Mononuclear cell (primary cell): ENCODE measurements at regions not wholly inside any gene's neighbourhood (a gene's known extent, or its start where the extent isn't known, plus 50 kb on each side); places are given as distances from the start of the nearest gene placed in this dataset.
"Not testable (repeated sequence)": the region's sequence is repeated elsewhere in the genome, so short reads cannot be mapped to it uniquely, and the experiment has no call there.

ENCODE experiments used
- H3K27me3 ChIP-seq: 2 replicates; pipeline ENCODE4 v1.6.0; 2011; ENCODE audit warnings: low read length, control low read depth; ENCODE audit not compliant: insufficient read depth
- H3K4me1 ChIP-seq: 2 replicates; pipeline ENCODE4 v1.5.1; 2011; ENCODE audit warnings: mild to moderate bottlenecking, low read length, control low read depth; ENCODE audit not compliant: insufficient read depth
- H3K4me3 ChIP-seq: 2 replicates; pipeline ENCODE4 v1.5.1; 2011; ENCODE audit warnings: mild to moderate bottlenecking, low read length, moderate library complexity
- H3K9me3 ChIP-seq: 2 replicates; pipeline ENCODE4 v1.5.1; 2011; ENCODE audit warnings: low read depth, mild to moderate bottlenecking, control low read depth, low read length

DNA sequence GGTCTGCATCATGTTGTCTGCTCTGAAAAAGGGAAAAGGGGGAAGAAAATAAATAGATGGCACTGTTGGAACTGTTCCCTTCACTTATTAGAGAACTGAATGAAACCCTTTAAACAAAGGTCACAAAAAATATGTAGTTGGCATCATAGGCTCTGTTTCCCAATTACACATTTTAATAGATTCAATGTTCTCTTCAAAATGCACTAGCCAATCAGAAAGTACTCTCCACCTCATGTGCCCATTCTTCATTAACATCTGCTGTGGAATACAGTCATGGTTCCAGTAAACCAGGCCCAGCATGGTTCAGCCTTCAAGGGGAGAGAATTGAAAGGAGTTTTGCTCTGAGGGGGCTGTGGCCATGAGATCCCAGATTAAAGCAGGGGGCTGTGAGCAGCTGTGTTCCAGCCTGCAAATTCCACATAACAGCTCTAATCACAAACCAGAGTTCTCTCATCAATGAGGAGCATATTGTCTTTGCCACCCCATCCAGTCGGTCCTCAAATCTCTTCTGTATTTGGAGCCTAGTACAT lies 165.9 kb upstream of the CREB1 start:
- H3K9me3 ChIP-seq = no peaks in the 10 kb centered on the region

DNA sequence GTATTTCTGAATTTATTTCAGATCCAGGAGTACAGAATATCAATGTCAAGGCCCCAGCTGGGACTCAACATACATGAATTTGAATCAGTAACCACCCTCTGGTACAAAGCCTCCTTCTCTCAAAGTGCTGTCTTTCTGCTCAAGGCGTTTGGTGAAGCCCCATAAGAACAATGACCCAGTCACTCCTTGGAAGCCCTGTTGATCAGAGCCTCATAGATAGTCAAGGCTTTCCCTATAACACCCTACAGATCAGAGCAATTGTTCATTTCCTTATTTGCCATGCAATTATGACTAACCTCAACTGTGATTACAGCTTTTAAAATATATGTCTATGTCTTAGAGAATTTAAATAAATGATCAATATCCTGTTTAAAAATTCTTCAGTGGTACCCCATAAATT lies 159.1 kb upstream of the CREB1 start:
- no peak overlapping the region for H3K4me3 ChIP-seq
- H3K27me3 ChIP-seq = no peaks in the 10 kb centered on the region
- H3K4me1 ChIP-seq = no peaks in the 10 kb centered on the region
- no peaks in the 10 kb centered on the region for H3K9me3 ChIP-seq

More for the DNA sequence above, 165.9 kb upstream of the CREB1 start:
- H3K4me3 ChIP-seq = no peak overlapping the region
- H3K27me3 ChIP-seq = no peaks in the 10 kb centered on the region
- H3K4me1 ChIP-seq = no peaks in the 10 kb centered on the region

DNA sequence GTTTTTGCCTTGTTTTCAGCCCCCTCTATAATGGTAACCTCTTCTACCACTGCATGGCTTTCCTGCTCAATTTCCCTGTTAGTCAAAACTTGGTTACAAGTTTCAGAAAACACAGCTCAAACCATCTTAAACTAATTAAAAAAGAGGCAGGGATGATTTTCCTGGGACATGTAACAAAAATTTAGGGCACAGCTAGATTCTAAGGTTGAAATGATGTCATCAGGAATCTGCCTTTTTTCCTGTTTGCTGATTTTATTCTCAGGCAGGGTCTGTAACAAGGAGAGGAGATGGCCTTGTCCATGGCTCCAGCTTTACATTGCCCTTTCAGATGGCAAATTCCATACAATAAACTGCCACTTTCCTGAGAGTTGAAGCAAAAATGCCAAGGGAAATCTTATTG lies 157.9 kb upstream of the CREB1 start:
- no peaks in the 10 kb centered on the region for H3K27me3 ChIP-seq
- no peak overlapping the region for H3K4me3 ChIP-seq
- H3K4me1 ChIP-seq = no peaks in the 10 kb centered on the region
- no peaks in the 10 kb centered on the region for H3K9me3 ChIP-seq

DNA sequence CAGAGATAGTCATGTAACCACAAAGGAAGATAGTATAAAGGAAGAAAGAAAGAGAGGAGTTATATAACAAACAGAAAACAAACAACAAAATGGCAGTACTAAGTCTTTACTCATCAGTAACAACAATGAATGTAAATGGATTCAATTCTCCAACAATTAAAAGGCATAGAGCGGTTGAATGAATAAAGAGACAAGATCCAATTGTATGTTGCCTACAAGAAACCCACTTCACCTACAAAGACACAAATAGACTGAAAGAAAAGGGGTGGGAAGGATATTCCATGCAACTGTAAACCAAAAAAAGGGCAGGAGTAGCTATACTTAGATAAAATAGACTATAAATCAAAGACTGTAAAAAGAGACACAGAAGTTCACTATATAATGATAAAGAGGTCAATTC lies 157.3 kb upstream of the CREB1 start:
- no peaks in the 10 kb centered on the region for H3K27me3 ChIP-seq
- H3K9me3 ChIP-seq = no peaks in the 10 kb centered on the region
- H3K4me3 ChIP-seq = no peak overlapping the region
- H3K4me1 ChIP-seq = no peaks in the 10 kb centered on the region

DNA sequence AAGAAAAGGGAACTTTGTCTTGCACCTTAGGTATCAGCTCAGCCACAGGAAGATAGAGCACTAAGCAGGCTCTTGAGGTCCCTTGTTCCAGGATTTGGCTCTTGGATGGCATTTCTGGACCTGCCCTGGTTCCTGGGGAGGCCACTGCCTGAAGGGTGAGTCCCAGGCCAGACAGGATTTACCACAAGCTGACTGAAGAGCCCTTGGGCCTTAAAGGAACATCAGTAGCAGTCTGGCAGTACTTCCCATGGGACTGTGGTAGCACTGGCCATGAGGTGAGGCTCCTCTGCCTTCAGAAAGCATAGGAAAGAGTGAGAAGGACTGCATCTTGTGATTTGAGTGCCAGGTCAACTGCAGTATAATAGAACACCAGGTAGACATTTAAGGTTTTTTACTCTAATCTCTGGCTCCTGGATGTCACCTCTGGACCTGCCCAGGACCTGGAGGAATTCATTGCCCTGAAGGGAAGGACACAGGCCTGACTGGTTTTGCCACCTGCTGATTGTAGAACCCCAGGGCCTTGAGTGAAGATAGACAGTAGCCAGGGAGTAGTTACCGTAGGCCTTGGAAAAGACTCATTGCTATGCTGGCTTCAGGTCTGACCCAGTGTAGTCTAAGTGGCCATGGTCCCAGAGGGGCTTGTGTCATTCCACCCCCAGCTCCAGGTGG lies 154.4 kb upstream of the CREB1 start:
- H3K4me1 ChIP-seq = no peaks in the 10 kb centered on the region
- peaks cover 11% of the 10 kb centered on the region for H3K9me3 ChIP-seq
- no peak overlapping the region for H3K4me3 ChIP-seq
- H3K27me3 ChIP-seq = no peaks in the 10 kb centered on the region

- not testable (repeated sequence) for H3K27me3 ChIP-seq, H3K4me1 ChIP-seq, H3K4me3 ChIP-seq
- H3K9me3 ChIP-seq = peaks cover 30% of the 10 kb centered on the region
Observed at GRCh38 chr2:207378620-207379019, 151.1 kb upstream of the CREB1 start.

DNA sequence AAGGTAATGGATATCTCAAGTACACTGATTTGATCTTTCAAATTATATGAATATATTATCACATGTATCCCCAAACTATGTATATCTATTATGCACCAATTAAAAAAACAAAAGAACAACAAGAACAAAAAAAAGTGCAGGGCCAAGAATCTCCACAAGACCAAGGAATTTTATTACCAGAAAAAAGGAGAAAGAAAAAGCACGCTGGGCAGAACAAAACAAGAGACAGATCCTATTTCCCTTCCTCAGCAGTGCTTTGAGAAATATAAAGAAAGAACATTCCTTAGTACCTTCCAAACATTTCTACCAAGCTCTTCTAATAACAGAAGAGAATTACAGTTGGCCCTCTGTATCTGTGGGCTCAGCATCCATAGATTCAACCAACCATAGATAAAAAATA lies 144.7 kb upstream of the CREB1 start:
- H3K4me1 ChIP-seq = no peaks in the 10 kb centered on the region
- H3K4me3 ChIP-seq = no peak overlapping the region
- H3K9me3 ChIP-seq = peaks cover 21% of the 10 kb centered on the region
- no peaks in the 10 kb centered on the region for H3K27me3 ChIP-seq

GRCh38 chr2:207385903-207386302 lies 143.9 kb upstream of the CREB1 start:
- Histone ChIP-seq H3K9me3 (peaks cover 21% of the 10 kb centered on the region), H3K27me3 (no peaks in the 10 kb centered on the region), H3K4me3 (no peak overlapping the region), H3K4me1 (no peaks in the 10 kb centered on the region)

GRCh38 chr2:207387001-207387571 lies 142.7 kb upstream of the CREB1 start:
- peaks cover 18% of the 10 kb centered on the region for H3K9me3 ChIP-seq
- H3K27me3 ChIP-seq = no peaks in the 10 kb centered on the region
- no peaks in the 10 kb centered on the region for H3K4me1 ChIP-seq
- H3K4me3 ChIP-seq = no peak overlapping the region

- H3K27me3 ChIP-seq = no peaks in the 10 kb centered on the region
Observed at GRCh38 chr2:207390302-207391095, 139.3 kb upstream of the CREB1 start.

GRCh38 chr2:207394203-207394781 lies 135.5 kb upstream of the CREB1 start:
- no peaks in the 10 kb centered on the region for H3K4me1 ChIP-seq
- H3K9me3 ChIP-seq = no peaks in the 10 kb centered on the region
- no peaks in the 10 kb centered on the region for H3K27me3 ChIP-seq
- H3K4me3 ChIP-seq = no peak overlapping the region

More at GRCh38 chr2:207390302-207391095, 139.3 kb upstream of the CREB1 start:
- H3K4me3 ChIP-seq = no peak overlapping the region
- no peaks in the 10 kb centered on the region for H3K4me1 ChIP-seq
- H3K9me3 ChIP-seq = no peaks in the 10 kb centered on the region

GRCh38 chr2:207394812-207395534 lies 134.8 kb upstream of the CREB1 start:
- Histone ChIP-seq H3K4me3 (no peak overlapping the region), H3K9me3 (no peaks in the 10 kb centered on the region), H3K4me1 (no peaks in the 10 kb centered on the region), H3K27me3 (no peaks in the 10 kb centered on the region)

DNA sequence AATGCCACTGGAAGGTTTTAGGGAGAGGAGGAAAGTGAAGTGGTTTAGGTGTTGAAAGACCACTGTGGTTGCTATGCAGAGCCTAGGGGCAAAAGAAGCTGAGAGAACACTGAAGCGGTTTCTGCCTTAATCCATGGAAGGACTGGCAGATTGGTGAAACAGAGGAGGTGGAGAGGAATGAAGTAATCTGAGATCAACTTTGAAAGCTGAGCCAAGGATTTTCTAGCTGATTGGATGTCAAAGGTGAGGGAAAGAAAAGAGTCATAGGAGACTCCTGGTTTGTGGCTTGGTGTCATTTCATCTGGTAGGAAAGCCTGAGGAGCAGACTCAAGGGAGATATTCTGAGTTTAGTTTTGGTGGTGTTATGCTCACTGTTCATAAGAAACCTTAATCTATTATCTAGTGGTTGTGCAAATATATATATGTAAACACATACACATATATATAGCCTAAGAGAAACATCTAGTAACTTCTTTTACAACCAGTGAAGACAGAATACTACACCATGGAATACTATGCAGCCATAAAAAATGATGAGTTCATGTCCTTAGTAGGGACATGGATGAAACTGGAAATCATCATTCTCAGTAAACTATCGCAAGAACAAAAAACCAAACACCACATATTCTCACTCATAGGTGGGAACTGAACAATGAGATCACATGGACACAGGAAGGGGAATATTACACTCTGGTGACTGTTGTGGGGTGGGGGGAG lies 134.1 kb upstream of the CREB1 start:
- Histone ChIP-seq H3K27me3 (no peaks in the 10 kb centered on the region), H3K9me3 (no peaks in the 10 kb centered on the region), H3K4me3 (no peak overlapping the region), H3K4me1 (no peaks in the 10 kb centered on the region)
